HFF-Myc (cell line): ENCODE measurements at regions not wholly inside any gene's neighbourhood (a gene's known extent, or its start where the extent isn't known, plus 50 kb on each side); places are given as distances from the start of the nearest gene placed in this dataset.

Source experiments
- DNase-seq: peaks from one replicate; pipeline ENCODE4 v3.0.0-alpha.2; 2011; ENCODE audit warnings: low read depth; ENCODE audit errors: extremely low read depth
- H3K4me3 ChIP-seq: replicated peaks from 2 replicates; pipeline ENCODE4 v1.5.1; 2011; ENCODE audit warnings: low read depth, mild to moderate bottlenecking, control low read depth, low read length
- TF ChIP-seq, protein P1 (sequence below): IDR thresholded peaks from 2 replicates; pipeline ENCODE4 v1.5.1; 2012; ENCODE audit warnings: mild to moderate bottlenecking, low read depth, low read length, control low read depth; ENCODE audit errors: missing control alignments

DNA sequence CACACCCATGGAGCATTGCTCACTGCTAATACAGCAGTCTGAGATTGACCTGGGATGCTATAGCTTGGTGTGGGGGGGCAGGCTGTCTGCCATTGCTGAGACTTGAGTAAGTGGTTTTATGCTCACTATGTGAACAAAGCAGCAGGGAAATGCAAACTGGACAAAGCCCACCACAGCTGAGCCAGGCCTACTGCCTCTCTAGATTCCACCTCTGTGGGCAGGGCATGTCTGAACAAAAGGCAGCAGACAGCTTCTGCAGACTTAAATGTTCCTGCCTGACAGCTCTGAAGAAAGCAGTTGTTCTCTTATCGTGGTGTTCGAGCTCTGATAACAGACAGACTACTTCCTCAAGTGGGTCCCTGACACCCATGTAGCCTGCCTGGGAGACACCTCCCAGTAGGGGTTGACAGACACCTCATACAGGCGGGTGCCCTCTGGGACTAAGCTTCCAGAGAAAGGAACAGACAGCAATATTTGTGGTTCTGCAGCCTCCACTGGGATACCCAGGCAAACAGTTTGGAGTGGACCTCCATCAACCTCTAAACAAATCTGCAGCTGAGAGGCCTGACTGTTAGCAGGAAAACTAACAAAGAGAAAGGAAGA lies 2204.8 kb downstream of the TP53TG3F start:
- DNase-seq = no peak
- TF ChIP-seq, protein P1, sequence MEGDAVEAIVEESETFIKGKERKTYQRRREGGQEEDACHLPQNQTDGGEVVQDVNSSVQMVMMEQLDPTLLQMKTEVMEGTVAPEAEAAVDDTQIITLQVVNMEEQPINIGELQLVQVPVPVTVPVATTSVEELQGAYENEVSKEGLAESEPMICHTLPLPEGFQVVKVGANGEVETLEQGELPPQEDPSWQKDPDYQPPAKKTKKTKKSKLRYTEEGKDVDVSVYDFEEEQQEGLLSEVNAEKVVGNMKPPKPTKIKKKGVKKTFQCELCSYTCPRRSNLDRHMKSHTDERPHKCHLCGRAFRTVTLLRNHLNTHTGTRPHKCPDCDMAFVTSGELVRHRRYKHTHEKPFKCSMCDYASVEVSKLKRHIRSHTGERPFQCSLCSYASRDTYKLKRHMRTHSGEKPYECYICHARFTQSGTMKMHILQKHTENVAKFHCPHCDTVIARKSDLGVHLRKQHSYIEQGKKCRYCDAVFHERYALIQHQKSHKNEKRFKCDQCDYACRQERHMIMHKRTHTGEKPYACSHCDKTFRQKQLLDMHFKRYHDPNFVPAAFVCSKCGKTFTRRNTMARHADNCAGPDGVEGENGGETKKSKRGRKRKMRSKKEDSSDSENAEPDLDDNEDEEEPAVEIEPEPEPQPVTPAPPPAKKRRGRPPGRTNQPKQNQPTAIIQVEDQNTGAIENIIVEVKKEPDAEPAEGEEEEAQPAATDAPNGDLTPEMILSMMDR = no peak
- H3K4me3 ChIP-seq = no peak overlapping the region

DNA sequence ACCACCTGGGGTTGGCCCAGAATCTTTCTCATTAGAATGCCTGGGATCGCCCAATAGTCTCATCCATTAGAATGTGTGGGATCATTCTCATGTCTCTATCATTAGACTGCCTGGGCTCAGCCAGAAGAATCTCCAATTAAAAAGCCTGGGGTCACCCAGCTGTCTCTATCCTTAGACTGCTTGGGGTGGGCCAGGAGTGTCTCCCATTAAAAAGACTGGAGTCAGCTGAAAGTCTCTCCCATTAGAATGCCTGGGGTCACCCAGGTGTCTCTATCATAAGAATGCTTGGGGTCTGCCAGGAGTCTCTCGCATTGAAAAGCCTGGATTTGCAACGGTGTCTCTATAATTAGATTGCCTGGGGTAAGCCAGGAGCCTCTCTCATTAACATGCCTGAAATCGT lies 2225.7 kb downstream of the TP53TG3F start:
- TF ChIP-seq, protein P1 = no peak
- no peak for DNase-seq
- no peak overlapping the region for H3K4me3 ChIP-seq

DNA sequence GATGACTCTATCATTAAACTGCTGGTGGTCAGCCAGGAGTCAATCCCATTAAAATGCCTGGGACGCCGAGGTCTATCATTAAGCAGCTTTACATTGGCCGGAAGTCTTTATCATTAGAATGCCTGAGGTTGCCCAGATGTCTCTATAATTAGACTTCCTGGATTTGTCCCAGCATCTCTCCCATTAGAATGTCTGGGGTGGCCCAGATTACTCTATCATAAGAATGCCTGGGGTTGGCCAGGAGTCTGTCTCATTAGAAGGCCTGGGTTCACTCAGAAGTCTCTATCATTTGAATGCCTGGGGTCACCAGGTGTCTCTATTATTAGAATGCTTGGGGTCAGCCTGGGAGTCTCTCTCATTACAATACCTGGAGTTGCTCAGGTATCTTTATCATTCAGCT lies 2227.2 kb downstream of the TP53TG3F start:
- TF ChIP-seq, protein P1 = no peak
- no peak for DNase-seq
- H3K4me3 ChIP-seq = no peak overlapping the region

DNA sequence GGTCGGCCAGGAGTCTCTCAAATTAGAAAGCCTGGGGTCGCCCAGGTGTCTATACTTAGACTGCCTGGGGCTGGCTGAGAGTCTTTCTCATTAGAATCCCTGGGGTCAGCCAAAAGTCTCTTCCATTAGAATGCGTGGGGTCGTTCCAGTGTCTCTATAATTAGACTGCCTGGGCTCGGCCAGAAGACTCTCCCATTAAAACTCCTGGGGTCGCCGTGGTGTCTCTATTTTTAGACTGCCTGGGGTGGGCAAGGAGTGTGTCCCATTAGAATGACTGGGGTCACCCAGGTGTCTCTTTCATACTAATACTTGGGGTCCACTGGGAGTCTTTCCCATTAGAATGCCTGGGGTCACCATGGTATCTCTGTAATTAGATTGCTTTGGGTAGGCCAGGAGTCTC lies 2227.7 kb downstream of the TP53TG3F start:
- TF ChIP-seq, protein P1 = no peak
- DNase-seq = no peak

DNA sequence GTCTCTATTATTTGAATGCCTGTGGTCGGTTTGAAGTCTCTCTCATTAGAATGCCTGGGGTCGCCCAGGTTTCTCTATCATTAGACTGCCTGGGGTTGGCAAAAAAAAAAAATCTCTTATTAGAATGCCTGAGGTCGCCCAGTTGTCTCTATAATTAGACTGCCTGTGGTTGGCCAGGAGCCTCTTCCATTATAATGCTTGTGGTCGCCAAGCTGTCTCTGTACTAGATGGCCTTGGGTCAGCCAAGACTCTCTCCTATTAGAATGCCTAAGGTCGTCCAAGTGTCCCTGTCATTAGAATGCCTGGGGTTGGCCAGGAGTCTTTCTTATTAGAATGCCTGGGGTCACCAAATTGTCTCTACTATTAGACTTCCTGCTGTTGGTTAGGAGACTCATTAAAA lies 2228.4 kb downstream of the TP53TG3F start:
- no peak overlapping the region for H3K4me3 ChIP-seq
- TF ChIP-seq, protein P1 = no peak
- no peak for DNase-seq

More for the DNA sequence above, 2227.7 kb downstream of the TP53TG3F start:
- no peak overlapping the region for H3K4me3 ChIP-seq

DNA sequence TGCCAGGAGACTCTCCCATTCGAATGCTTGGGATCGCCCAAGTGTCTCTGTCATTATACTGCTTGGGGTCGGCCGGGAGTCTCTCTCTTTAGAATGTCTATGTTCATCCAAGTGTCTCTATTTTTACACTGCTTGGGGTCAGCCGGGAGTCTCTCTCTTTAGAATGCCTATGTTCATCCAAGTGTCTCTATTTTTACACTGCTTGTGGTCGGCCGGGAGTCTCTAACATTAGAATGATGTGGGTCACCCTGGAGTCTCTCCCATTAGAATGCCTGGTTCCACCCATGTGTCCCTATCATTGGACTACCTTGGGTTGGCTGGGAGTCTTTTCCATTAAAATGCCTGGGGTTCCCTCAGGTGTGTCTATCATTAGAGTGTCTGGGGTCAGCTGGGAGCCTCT lies 2230.4 kb downstream of the TP53TG3F start:
- TF ChIP-seq, protein P1 = no peak
- no peak for DNase-seq
- H3K4me3 ChIP-seq = no peak overlapping the region

DNA sequence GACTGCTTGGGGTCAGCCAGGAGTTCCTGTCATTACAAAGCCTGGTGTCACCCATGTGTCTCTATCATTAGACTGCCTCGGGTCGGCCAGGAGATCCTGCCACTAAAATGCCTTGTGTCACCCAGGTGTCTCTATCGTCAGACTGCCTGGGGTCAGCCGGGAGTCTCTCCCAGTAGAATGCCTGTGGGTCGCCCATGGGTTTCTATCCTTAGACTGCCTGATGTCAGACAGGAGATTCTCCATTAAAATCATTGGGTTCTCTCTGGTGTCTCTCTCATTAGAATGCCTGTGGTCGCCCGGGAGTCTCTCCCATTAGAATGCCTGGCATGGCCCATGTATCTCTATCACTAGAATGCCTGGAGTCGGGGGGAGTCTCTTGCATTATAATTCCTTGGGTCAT lies 2231.0 kb downstream of the TP53TG3F start:
- DNase-seq = no peak
- TF ChIP-seq, protein P1 = no peak
- no peak overlapping the region for H3K4me3 ChIP-seq
